Mesenteric fat pad (tissue), 1 donor: ENCODE measurements at regions not wholly inside any gene's neighbourhood (a gene's known extent, or its start where the extent isn't known, plus 50 kb on each side); places are given as distances from the start of the nearest gene placed in this dataset.

Source experiments
- DNase-seq: peaks from one replicate; pipeline ENCODE4 v3.0.0-alpha.2; 2020; ENCODE audit warnings: low spot score
- donor health status: DM: yes; HTN: yes; CAD: no.

GRCh38 chr21:15240848-15241247, 176.0 kb upstream of the NRIP1 start:
- no peak for DNase-seq

GRCh38 chr21:15241997-15242736, 177.4 kb upstream of the NRIP1 start:
- no peak for DNase-seq

GRCh38 chr21:15242906-15243305, 178.1 kb upstream of the NRIP1 start:
- DNase-seq: no peak

- no peak for DNase-seq
These were observed 178.6 kb upstream of the NRIP1 start for GRCh38 chr21:15243406-15243805.

GRCh38 chr21:15247613-15248012, 182.8 kb upstream of the NRIP1 start:
- no peak for DNase-seq

GRCh38 chr21:15249285-15249993, 184.6 kb upstream of the NRIP1 start:
- no peak for DNase-seq

- DNase-seq: no peak
These were observed 185.6 kb upstream of the NRIP1 start for GRCh38 chr21:15250384-15250783.

GRCh38 chr21:15252431-15252830, 187.6 kb upstream of the NRIP1 start:
- no peak for DNase-seq

GRCh38 chr21:15254111-15254510, 189.3 kb upstream of the NRIP1 start:
- no peak for DNase-seq

- DNase-seq: no peak
These were observed 190.5 kb upstream of the NRIP1 start for GRCh38 chr21:15255261-15255660.

GRCh38 chr21:15255763-15256162, 191.0 kb upstream of the NRIP1 start:
- DNase-seq: no peak

- no peak for DNase-seq
These were observed 192.2 kb upstream of the NRIP1 start for GRCh38 chr21:15256996-15257395.

- DNase-seq: no peak
These were observed 192.8 kb upstream of the NRIP1 start for GRCh38 chr21:15257646-15258045.

- DNase-seq: no peak
These were observed 195.0 kb upstream of the NRIP1 start for GRCh38 chr21:15259824-15260223.

GRCh38 chr21:15260604-15261003, 195.8 kb upstream of the NRIP1 start:
- DNase-seq: no peak

GRCh38 chr21:15264084-15264665, 199.4 kb upstream of the NRIP1 start:
- no peak for DNase-seq

- no peak for DNase-seq
These were observed 207.4 kb upstream of the NRIP1 start for GRCh38 chr21:15272171-15272570.

GRCh38 chr21:15272591-15272990, 207.8 kb upstream of the NRIP1 start:
- DNase-seq: no peak

GRCh38 chr21:15273244-15273643, 208.4 kb upstream of the NRIP1 start:
- no peak for DNase-seq

GRCh38 chr21:15274701-15275485, 210.1 kb upstream of the NRIP1 start:
- no peak for DNase-seq

- no peak for DNase-seq
These were observed 210.9 kb upstream of the NRIP1 start for GRCh38 chr21:15275615-15276235.
